WTC11 (cell line): ENCODE measurements at regions not wholly inside any gene's neighbourhood (a gene's known extent, or its start where the extent isn't known, plus 50 kb on each side); places are given as distances from the start of the nearest gene placed in this dataset.

Source experiments
- ATAC-seq: fragments of 200-7000 bp; cut with Tn5 transposase; 2 replicates; pipeline ENCODE4 v1.10.0; 2021; ENCODE audit warnings: mild to moderate bottlenecking, moderate library complexity
- CTCF ChIA-PET: fragments of 300-600 bp; sonication (Branson Sonifier 250); formaldehyde crosslinking; loops from one replicate; lab custom pipeline; 2021; ENCODE audit warnings: antibody characterized with exemption; lab: Charles Lee
- POLR2A ChIA-PET: fragments of 350-600 bp; sonication (Branson Sonifier 250); formaldehyde crosslinking; loops from one replicate; lab custom pipeline; 2021; ENCODE audit warnings: antibody characterized with exemption; lab: Charles Lee
- DNase-seq: peaks from one replicate; pipeline ENCODE4 v3.0.0; 2021; ENCODE audit warnings: low spot score
- H3K27ac Mint-ChIP-seq: 2 replicates; pipeline ENCODE4 v1.8.0; 2021; ENCODE audit warnings: mixed read lengths
- H3K27me3 Mint-ChIP-seq: 2 replicates; pipeline ENCODE4 v1.8.0; 2021; ENCODE audit warnings: low read depth, mild to moderate bottlenecking, moderate library complexity, mixed read lengths
- H3K36me3 Mint-ChIP-seq: 2 replicates; pipeline ENCODE4 v1.8.0; 2021; ENCODE audit warnings: mixed read lengths
- H3K4me1 Mint-ChIP-seq: 2 replicates; pipeline ENCODE4 v1.8.0; 2022; ENCODE audit warnings: mixed read lengths
- H3K4me3 Mint-ChIP-seq: 2 replicates; pipeline ENCODE4 v1.8.0; 2021; ENCODE audit warnings: mild to moderate bottlenecking, moderate library complexity, mixed read lengths
- H3K9me3 Mint-ChIP-seq: 2 replicates; pipeline ENCODE4 v1.8.0; 2021; ENCODE audit warnings: mixed read lengths
- ARID4B ChIP-seq: sonication (generic); formaldehyde crosslinking; IDR thresholded peaks from 2 replicates; pipeline ENCODE4 v1.8.0; 2023; ENCODE audit warnings: missing genetic modification reagents, mild to moderate bottlenecking, borderline replicate concordance
- CDX4 ChIP-seq: fragments of 250-450 bp; sonication (Bioruptor Pico); IDR thresholded peaks from 2 replicates; pipeline ENCODE4 v1.9.0; 2021; ENCODE audit warnings: moderate library complexity, mild to moderate bottlenecking, inconsistent platforms, borderline replicate concordance
- CREM ChIP-seq: sonication (generic); formaldehyde crosslinking; IDR thresholded peaks from 2 replicates; pipeline ENCODE4 v1.8.1; 2022; ENCODE audit warnings: mild to moderate bottlenecking, missing genetic modification reagents, moderate library complexity
- CTCF ChIP-seq: fragments of 200-600 bp; IDR thresholded peaks from 2 replicates; pipeline ENCODE4 v1.8.0; 2022; ENCODE audit warnings: antibody characterized with exemption
- ELF4 ChIP-seq: sonication (generic); formaldehyde crosslinking; IDR thresholded peaks from 2 replicates; pipeline ENCODE4 v1.8.1; 2022; ENCODE audit warnings: low read depth, mild to moderate bottlenecking, moderate library complexity, missing genetic modification reagents
- EMX1 ChIP-seq: fragments of 250-450 bp; sonication (Bioruptor Pico); IDR thresholded peaks from 2 replicates; pipeline ENCODE4 v1.8.0; 2021; ENCODE audit warnings: mild to moderate bottlenecking
- GTF2I ChIP-seq: fragments of 250-450 bp; sonication (Bioruptor Pico); conservative IDR thresholded peaks from 2 replicates; pipeline ENCODE4 v1.4.0; 2021; ENCODE audit warnings: mild to moderate bottlenecking
- IRF2 ChIP-seq: sonication (generic); formaldehyde crosslinking; IDR thresholded peaks from 2 replicates; pipeline ENCODE4 v1.8.0; 2022; ENCODE audit warnings: low read depth, missing genetic modification reagents, borderline replicate concordance
- JAZF1 ChIP-seq: fragments of 250-450 bp; sonication (Bioruptor Pico); IDR thresholded peaks from 2 replicates; pipeline ENCODE4 v1.9.0; 2021; ENCODE audit warnings: moderate library complexity, mild to moderate bottlenecking, inconsistent platforms
- MYBL2 ChIP-seq: sonication (generic); formaldehyde crosslinking; IDR thresholded peaks from 2 replicates; pipeline ENCODE4 v1.8.1; 2023; ENCODE audit warnings: mild to moderate bottlenecking, moderate library complexity, missing genetic modification reagents
- NR1H2 ChIP-seq: sonication (generic); formaldehyde crosslinking; IDR thresholded peaks from 2 replicates; pipeline ENCODE4 v1.9.0; 2021; ENCODE audit warnings: mild to moderate bottlenecking, moderate library complexity, missing genetic modification reagents
- SMAD3 ChIP-seq: sonication (generic); formaldehyde crosslinking; IDR thresholded peaks from 2 replicates; pipeline ENCODE4 v1.8.0; 2022; ENCODE audit warnings: missing genetic modification reagents, mild to moderate bottlenecking, borderline replicate concordance
- SP1 ChIP-seq: sonication (generic); formaldehyde crosslinking; conservative IDR thresholded peaks from 2 replicates; pipeline ENCODE4 v1.8.1; 2022; ENCODE audit warnings: missing genetic modification reagents
- TP53 ChIP-seq: sonication (generic); formaldehyde crosslinking; IDR thresholded peaks from 2 replicates; pipeline ENCODE4 v1.8.1; 2023; ENCODE audit warnings: mild to moderate bottlenecking, missing genetic modification reagents
- ZNF219 ChIP-seq: sonication (generic); formaldehyde crosslinking; IDR thresholded peaks from 2 replicates; pipeline ENCODE4 v1.8.0; 2023; ENCODE audit warnings: missing genetic modification reagents, mild to moderate bottlenecking, borderline replicate concordance
- TF ChIP-seq, protein P1 (sequence below): sonication (generic); formaldehyde crosslinking; IDR thresholded peaks from 2 replicates; pipeline ENCODE4 v1.8.1; 2023; ENCODE audit warnings: mild to moderate bottlenecking, missing genetic modification reagents, moderate library complexity
- TF ChIP-seq, protein P2 (sequence below): sonication (generic); formaldehyde crosslinking; IDR thresholded peaks from 2 replicates; pipeline ENCODE4 v1.8.0; 2022; ENCODE audit warnings: mild to moderate bottlenecking, missing genetic modification reagents
- TF ChIP-seq, protein P3 (sequence below): sonication (generic); formaldehyde crosslinking; IDR thresholded peaks from 2 replicates; pipeline ENCODE4 v1.8.1; 2022; ENCODE audit warnings: missing genetic modification reagents, borderline replicate concordance
- TF ChIP-seq, protein P4 (sequence below): fragments of 250-450 bp; sonication (Bioruptor Pico); IDR thresholded peaks from 2 replicates; pipeline ENCODE4 v1.9.0; 2021; ENCODE audit warnings: mild to moderate bottlenecking

- Mint-ChIP-seq H3K9me3 (peaks cover 10% of the 10 kb centered on the region), H3K4me1 (peaks cover 21% of the 10 kb centered on the region), H3K36me3 (peaks cover 2% of the 10 kb centered on the region), H3K27ac (no peak overlapping the region), H3K4me3 (no peak overlapping the region), H3K27me3 (no peaks in the 10 kb centered on the region)
- POLR2A ChIA-PET = no interaction called here
- no peak for ATAC-seq
- TF ChIP-seq JAZF1 (CRISPR knock-in tag) (no peak), NR1H2 (no peak), ARID4B (CRISPR knock-in tag) (no peak), GTF2I (CRISPR knock-in tag) (no peak), ELF4 (CRISPR knock-in tag) (no peak), CTCF (no peak), EMX1 (CRISPR knock-in tag) (no peak), MYBL2 (CRISPR knock-in tag) (no peak), SMAD3 (CRISPR knock-in tag) (no peak), SP1 (CRISPR knock-in tag) (no peak), CDX4 (CRISPR knock-in tag) (no peak), CREM (CRISPR knock-in tag) (no peak), ZNF219 (CRISPR knock-in tag) (no peak), TP53 (CRISPR knock-in tag) (no peak), IRF2 (CRISPR knock-in tag) (no peak)
- TF ChIP-seq, protein P1, sequence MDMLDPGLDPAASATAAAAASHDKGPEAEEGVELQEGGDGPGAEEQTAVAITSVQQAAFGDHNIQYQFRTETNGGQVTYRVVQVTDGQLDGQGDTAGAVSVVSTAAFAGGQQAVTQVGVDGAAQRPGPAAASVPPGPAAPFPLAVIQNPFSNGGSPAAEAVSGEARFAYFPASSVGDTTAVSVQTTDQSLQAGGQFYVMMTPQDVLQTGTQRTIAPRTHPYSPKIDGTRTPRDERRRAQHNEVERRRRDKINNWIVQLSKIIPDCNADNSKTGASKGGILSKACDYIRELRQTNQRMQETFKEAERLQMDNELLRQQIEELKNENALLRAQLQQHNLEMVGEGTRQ = no peak
- TF ChIP-seq, protein P2, sequence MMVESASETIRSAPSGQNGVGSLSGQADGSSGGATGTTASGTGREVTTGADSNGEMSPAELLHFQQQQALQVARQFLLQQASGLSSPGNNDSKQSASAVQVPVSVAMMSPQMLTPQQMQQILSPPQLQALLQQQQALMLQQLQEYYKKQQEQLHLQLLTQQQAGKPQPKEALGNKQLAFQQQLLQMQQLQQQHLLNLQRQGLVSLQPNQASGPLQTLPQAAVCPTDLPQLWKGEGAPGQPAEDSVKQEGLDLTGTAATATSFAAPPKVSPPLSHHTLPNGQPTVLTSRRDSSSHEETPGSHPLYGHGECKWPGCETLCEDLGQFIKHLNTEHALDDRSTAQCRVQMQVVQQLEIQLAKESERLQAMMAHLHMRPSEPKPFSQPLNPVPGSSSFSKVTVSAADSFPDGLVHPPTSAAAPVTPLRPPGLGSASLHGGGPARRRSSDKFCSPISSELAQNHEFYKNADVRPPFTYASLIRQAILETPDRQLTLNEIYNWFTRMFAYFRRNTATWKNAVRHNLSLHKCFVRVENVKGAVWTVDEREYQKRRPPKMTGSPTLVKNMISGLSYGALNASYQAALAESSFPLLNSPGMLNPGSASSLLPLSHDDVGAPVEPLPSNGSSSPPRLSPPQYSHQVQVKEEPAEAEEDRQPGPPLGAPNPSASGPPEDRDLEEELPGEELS (CRISPR knock-in tag) = no peak
- TF ChIP-seq, protein P3, sequence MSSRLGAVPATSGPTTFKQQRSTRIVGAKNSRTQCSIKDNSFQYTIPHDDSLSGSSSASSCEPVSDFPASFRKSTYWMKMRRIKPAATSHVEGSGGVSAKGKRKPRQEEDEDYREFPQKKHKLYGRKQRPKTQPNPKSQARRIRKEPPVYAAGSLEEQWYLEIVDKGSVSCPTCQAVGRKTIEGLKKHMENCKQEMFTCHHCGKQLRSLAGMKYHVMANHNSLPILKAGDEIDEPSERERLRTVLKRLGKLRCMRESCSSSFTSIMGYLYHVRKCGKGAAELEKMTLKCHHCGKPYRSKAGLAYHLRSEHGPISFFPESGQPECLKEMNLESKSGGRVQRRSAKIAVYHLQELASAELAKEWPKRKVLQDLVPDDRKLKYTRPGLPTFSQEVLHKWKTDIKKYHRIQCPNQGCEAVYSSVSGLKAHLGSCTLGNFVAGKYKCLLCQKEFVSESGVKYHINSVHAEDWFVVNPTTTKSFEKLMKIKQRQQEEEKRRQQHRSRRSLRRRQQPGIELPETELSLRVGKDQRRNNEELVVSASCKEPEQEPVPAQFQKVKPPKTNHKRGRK = no peak
- TF ChIP-seq, protein P4, sequence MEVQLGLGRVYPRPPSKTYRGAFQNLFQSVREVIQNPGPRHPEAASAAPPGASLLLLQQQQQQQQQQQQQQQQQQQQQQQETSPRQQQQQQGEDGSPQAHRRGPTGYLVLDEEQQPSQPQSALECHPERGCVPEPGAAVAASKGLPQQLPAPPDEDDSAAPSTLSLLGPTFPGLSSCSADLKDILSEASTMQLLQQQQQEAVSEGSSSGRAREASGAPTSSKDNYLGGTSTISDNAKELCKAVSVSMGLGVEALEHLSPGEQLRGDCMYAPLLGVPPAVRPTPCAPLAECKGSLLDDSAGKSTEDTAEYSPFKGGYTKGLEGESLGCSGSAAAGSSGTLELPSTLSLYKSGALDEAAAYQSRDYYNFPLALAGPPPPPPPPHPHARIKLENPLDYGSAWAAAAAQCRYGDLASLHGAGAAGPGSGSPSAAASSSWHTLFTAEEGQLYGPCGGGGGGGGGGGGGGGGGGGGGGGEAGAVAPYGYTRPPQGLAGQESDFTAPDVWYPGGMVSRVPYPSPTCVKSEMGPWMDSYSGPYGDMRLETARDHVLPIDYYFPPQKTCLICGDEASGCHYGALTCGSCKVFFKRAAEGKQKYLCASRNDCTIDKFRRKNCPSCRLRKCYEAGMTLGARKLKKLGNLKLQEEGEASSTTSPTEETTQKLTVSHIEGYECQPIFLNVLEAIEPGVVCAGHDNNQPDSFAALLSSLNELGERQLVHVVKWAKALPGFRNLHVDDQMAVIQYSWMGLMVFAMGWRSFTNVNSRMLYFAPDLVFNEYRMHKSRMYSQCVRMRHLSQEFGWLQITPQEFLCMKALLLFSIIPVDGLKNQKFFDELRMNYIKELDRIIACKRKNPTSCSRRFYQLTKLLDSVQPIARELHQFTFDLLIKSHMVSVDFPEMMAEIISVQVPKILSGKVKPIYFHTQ (CRISPR knock-in tag) = no peak
- no peak for DNase-seq
- CTCF ChIA-PET = interaction anchor here (1.0 kb wide), 1 partner anchor 24 kb away, joined by 3 read pairs; no protein-coding TSS in a partner anchor
Measured at GRCh38 chr18:76232779-76233178, 262.3 kb downstream of the ZNF516 start.
